GM12891 (cell line): ENCODE measurements at regions not wholly inside any gene's neighbourhood (a gene's known extent, or its start where the extent isn't known, plus 50 kb on each side); places are given as distances from the start of the nearest gene placed in this dataset.

Experiments
- DNase-seq: peaks from one replicate; pipeline ENCODE4 v3.0.0; 2011; ENCODE audit warnings: low spot score; ENCODE audit not compliant: insufficient read length
- FAIRE-seq: peaks from 2 replicates; lab custom pipeline; 2011; peaks lifted over from hg19 to GRCh38; lab: Jason Lieb, UNC
- PAX5 ChIP-seq: IDR thresholded peaks from 2 replicates; pipeline ENCODE4 v1.6.1; 2011; ENCODE audit warnings: low read length, moderate library complexity, mild to moderate bottlenecking; ENCODE audit not compliant: insufficient read depth, severe bottlenecking
- POLR2A ChIP-seq: IDR thresholded peaks from 2 replicates; pipeline ENCODE4 v1.6.1; 2011; ENCODE audit warnings: low read depth, low read length, control low read depth
- POLR2AphosphoS5 ChIP-seq: IDR thresholded peaks from 2 replicates; pipeline ENCODE4 v1.6.1; 2011; ENCODE audit warnings: low read depth, low read length, control low read depth
- POU2F2 ChIP-seq: IDR thresholded peaks from 2 replicates; pipeline ENCODE4 v1.6.1; 2011; ENCODE audit warnings: low read depth, mild to moderate bottlenecking, control low read depth, low read length, moderate library complexity
- SPI1 ChIP-seq: IDR thresholded peaks from 2 replicates; pipeline ENCODE4 v1.6.1; 2011; ENCODE audit warnings: low read depth, low read length, control low read depth
- TAF1 ChIP-seq: IDR thresholded peaks from 2 replicates; pipeline ENCODE4 v1.6.1; 2011; ENCODE audit warnings: low read depth, low read length, control low read depth

- DNase-seq = no peak
- no peak for FAIRE-seq
These were observed 324.0 kb upstream of the ACVR2A start for GRCh38 chr2:147520817-147521216.

GRCh38 chr2:147519178-147519577 lies 325.7 kb upstream of the ACVR2A start:
- FAIRE-seq (no peak), DNase-seq (no peak)
- TF ChIP-seq PAX5 (no peak), TAF1 (no peak), SPI1 (no peak), POLR2AphosphoS5 (no peak), POLR2A (no peak), POU2F2 (no peak)

More at GRCh38 chr2:147520817-147521216, 324.0 kb upstream of the ACVR2A start:
- TF ChIP-seq TAF1 = no peak
- no peak for TF ChIP-seq PAX5
- no peak for TF ChIP-seq POLR2AphosphoS5

- DNase-seq (no peak), FAIRE-seq (no peak)
- no peak for TF ChIP-seq POLR2AphosphoS5
- no peak for TF ChIP-seq POLR2A
- no peak for TF ChIP-seq POU2F2
- no peak for TF ChIP-seq PAX5
- no peak for TF ChIP-seq SPI1
- no peak for TF ChIP-seq TAF1
These were observed 329.6 kb upstream of the ACVR2A start for GRCh38 chr2:147515213-147515612.

- DNase-seq = no peak
These were observed 332.6 kb upstream of the ACVR2A start for GRCh38 chr2:147512206-147512605.

GRCh38 chr2:147511491-147511948 lies 333.3 kb upstream of the ACVR2A start:
- DNase-seq (no peak), FAIRE-seq (no peak)
- TF ChIP-seq TAF1 = no peak
- no peak for TF ChIP-seq POU2F2
- TF ChIP-seq SPI1 = no peak
- no peak for TF ChIP-seq POLR2A
- no peak for TF ChIP-seq PAX5
- no peak for TF ChIP-seq POLR2AphosphoS5

More at GRCh38 chr2:147512206-147512605, 332.6 kb upstream of the ACVR2A start:
- TF ChIP-seq SPI1 (no peak), PAX5 (no peak), POLR2A (no peak), POLR2AphosphoS5 (no peak), POU2F2 (no peak), TAF1 (no peak)
- no peak for FAIRE-seq

- FAIRE-seq (no peak), DNase-seq (no peak)
- TF ChIP-seq TAF1 = no peak
- TF ChIP-seq SPI1 = no peak
- TF ChIP-seq POLR2AphosphoS5 = no peak
- TF ChIP-seq POLR2A = no peak
- TF ChIP-seq POU2F2 = no peak
- no peak for TF ChIP-seq PAX5
These were observed 335.0 kb upstream of the ACVR2A start for GRCh38 chr2:147509821-147510220.

- no peak for DNase-seq
- no peak for FAIRE-seq
- TF ChIP-seq POU2F2 (no peak), POLR2A (no peak), POLR2AphosphoS5 (no peak), PAX5 (no peak), SPI1 (no peak), TAF1 (no peak)
These were observed 337.9 kb upstream of the ACVR2A start for GRCh38 chr2:147506889-147507288.

GRCh38 chr2:147502711-147503290 lies 342.0 kb upstream of the ACVR2A start:
- FAIRE-seq = no peak
- no peak for TF ChIP-seq TAF1
- TF ChIP-seq POLR2AphosphoS5 = no peak
- DNase-seq = no peak

- FAIRE-seq (no peak), DNase-seq (no peak)
- TF ChIP-seq SPI1 (no peak), TAF1 (no peak), PAX5 (no peak), POU2F2 (no peak), POLR2AphosphoS5 (no peak), POLR2A (no peak)
These were observed 342.9 kb upstream of the ACVR2A start for GRCh38 chr2:147501968-147502367.

GRCh38 chr2:147500819-147501395 lies 343.9 kb upstream of the ACVR2A start:
- TF ChIP-seq POLR2AphosphoS5 = no peak
- no peak for TF ChIP-seq PAX5
- no peak for TF ChIP-seq POU2F2
- TF ChIP-seq POLR2A = no peak
- no peak for TF ChIP-seq SPI1
- TF ChIP-seq TAF1 = no peak
- DNase-seq (no peak), FAIRE-seq (no peak)
